HL-60 (cell line): ENCODE measurements at regions not wholly inside any gene's neighbourhood (a gene's known extent, or its start where the extent isn't known, plus 50 kb on each side); places are given as distances from the start of the nearest gene placed in this dataset.

Experiments
- DNase-seq, 2 experiments: peaks; one replicate each; pipeline ENCODE4 v3.0.0-alpha.2; 2010 to 2020; ENCODE audit warnings: low read depth in 1 of 2, low spot score in 1 of 2
- H3K27ac ChIP-seq: fragments of 250-450 bp; sonication (Bioruptor Pico); replicated peaks from 2 replicates; pipeline ENCODE4 v1.5.1; 2020; ENCODE audit warnings: mild to moderate bottlenecking, moderate library complexity
- H3K27me3 ChIP-seq: fragments of 250-450 bp; sonication (Bioruptor Pico); 2 replicates; pipeline ENCODE4 v1.5.1; 2021; ENCODE audit warnings: mild to moderate bottlenecking, moderate library complexity; ENCODE audit not compliant: insufficient read depth, poor library complexity, severe bottlenecking
- H3K4me3 ChIP-seq: replicated peaks from 2 replicates; pipeline ENCODE4 v1.5.1; 2011; ENCODE audit warnings: mild to moderate bottlenecking, control low read depth, low read length; ENCODE audit not compliant: insufficient read depth
- GABPA ChIP-seq: IDR thresholded peaks from 2 replicates; pipeline ENCODE4 v1.6.1; 2012; ENCODE audit warnings: low read depth
- POLR2AphosphoS5 ChIP-seq: IDR thresholded peaks from 2 replicates; pipeline ENCODE4 v1.6.1; 2012; ENCODE audit warnings: low read depth
- SPI1 ChIP-seq: IDR thresholded peaks from 2 replicates; pipeline ENCODE4 v1.6.1; 2012; ENCODE audit warnings: low read depth, mild to moderate bottlenecking, borderline replicate concordance
- TF ChIP-seq, protein P1 (sequence below): IDR thresholded peaks from 2 replicates; pipeline ENCODE4 v1.6.1; 2012; ENCODE audit warnings: low read depth; ENCODE audit not compliant: insufficient replicate concordance
- TF ChIP-seq, protein P2 (sequence below): IDR thresholded peaks from one replicate; pipeline ENCODE4 v1.5.1; 2011; ENCODE audit warnings: low read length, control low read depth, inconsistent platforms; ENCODE audit not compliant: insufficient read depth

- DNase-seq = peak in 1 of 2 experiments; percentile 6
- H3K27me3 ChIP-seq = no peaks in the 10 kb centered on the region
- no peak overlapping the region for H3K4me3 ChIP-seq
- TF ChIP-seq, protein P1, sequence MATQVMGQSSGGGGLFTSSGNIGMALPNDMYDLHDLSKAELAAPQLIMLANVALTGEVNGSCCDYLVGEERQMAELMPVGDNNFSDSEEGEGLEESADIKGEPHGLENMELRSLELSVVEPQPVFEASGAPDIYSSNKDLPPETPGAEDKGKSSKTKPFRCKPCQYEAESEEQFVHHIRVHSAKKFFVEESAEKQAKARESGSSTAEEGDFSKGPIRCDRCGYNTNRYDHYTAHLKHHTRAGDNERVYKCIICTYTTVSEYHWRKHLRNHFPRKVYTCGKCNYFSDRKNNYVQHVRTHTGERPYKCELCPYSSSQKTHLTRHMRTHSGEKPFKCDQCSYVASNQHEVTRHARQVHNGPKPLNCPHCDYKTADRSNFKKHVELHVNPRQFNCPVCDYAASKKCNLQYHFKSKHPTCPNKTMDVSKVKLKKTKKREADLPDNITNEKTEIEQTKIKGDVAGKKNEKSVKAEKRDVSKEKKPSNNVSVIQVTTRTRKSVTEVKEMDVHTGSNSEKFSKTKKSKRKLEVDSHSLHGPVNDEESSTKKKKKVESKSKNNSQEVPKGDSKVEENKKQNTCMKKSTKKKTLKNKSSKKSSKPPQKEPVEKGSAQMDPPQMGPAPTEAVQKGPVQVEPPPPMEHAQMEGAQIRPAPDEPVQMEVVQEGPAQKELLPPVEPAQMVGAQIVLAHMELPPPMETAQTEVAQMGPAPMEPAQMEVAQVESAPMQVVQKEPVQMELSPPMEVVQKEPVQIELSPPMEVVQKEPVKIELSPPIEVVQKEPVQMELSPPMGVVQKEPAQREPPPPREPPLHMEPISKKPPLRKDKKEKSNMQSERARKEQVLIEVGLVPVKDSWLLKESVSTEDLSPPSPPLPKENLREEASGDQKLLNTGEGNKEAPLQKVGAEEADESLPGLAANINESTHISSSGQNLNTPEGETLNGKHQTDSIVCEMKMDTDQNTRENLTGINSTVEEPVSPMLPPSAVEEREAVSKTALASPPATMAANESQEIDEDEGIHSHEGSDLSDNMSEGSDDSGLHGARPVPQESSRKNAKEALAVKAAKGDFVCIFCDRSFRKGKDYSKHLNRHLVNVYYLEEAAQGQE = no peak
- TF ChIP-seq GABPA (no peak), SPI1 (no peak), POLR2AphosphoS5 (no peak)
- TF ChIP-seq, protein P2, sequence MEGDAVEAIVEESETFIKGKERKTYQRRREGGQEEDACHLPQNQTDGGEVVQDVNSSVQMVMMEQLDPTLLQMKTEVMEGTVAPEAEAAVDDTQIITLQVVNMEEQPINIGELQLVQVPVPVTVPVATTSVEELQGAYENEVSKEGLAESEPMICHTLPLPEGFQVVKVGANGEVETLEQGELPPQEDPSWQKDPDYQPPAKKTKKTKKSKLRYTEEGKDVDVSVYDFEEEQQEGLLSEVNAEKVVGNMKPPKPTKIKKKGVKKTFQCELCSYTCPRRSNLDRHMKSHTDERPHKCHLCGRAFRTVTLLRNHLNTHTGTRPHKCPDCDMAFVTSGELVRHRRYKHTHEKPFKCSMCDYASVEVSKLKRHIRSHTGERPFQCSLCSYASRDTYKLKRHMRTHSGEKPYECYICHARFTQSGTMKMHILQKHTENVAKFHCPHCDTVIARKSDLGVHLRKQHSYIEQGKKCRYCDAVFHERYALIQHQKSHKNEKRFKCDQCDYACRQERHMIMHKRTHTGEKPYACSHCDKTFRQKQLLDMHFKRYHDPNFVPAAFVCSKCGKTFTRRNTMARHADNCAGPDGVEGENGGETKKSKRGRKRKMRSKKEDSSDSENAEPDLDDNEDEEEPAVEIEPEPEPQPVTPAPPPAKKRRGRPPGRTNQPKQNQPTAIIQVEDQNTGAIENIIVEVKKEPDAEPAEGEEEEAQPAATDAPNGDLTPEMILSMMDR = no peak
- no peak overlapping the region for H3K27ac ChIP-seq
These were observed 61.4 kb upstream of the CTBP2 start for GRCh38 chr10:125221716-125222115.

DNA sequence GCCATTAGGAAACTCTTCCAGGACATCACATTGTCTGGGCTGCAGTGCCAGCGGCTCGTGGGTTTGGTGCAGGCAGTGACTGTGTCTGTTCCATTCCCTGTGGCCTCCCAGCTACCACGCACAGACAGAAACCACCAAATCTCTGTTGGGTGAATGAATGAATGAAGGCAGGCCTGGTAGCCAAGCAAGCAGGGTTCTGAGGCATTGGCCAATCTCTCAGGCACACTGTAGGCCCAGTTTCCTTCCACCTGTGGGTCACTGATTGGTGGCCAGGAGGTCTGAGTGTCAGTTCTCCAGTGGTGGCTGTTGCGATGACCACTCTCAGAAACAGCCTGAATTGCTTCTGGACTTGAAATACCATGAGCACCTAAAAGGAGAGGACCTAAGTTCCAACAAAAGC lies 59.4 kb upstream of the CTBP2 start:
- no peaks in the 10 kb centered on the region for H3K27me3 ChIP-seq
- no peak for DNase-seq
- TF ChIP-seq, protein P2 = no peak
- H3K27ac ChIP-seq = no peak overlapping the region
- no peak overlapping the region for H3K4me3 ChIP-seq

DNA sequence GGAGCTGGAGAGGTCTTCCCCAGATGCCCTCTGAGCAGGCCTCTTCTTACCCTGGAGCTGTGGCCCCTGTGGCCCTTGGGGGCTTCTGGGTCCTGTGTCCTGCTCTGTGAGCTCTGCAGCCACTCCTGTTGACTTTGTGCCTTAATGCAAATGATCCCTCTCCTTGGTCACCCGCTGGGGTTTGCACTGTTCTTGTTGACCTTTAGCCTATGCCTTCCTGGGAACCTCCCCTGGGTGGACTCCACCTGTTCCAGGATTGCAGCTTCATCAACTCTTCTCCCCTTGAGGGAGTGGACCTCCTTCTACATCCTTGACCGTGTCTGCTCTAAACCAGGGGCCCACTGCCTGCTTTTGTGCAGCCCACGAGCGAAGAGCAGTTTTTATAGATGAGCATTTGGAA lies 58.6 kb upstream of the CTBP2 start:
- H3K27me3 ChIP-seq = no peaks in the 10 kb centered on the region
- no peak overlapping the region for H3K27ac ChIP-seq
- no peak overlapping the region for H3K4me3 ChIP-seq
- TF ChIP-seq POLR2AphosphoS5 = no peak
- no peak for TF ChIP-seq SPI1
- no peak for TF ChIP-seq GABPA
- TF ChIP-seq, protein P2 = no peak
- TF ChIP-seq, protein P1 = no peak
- no peak for DNase-seq

DNA sequence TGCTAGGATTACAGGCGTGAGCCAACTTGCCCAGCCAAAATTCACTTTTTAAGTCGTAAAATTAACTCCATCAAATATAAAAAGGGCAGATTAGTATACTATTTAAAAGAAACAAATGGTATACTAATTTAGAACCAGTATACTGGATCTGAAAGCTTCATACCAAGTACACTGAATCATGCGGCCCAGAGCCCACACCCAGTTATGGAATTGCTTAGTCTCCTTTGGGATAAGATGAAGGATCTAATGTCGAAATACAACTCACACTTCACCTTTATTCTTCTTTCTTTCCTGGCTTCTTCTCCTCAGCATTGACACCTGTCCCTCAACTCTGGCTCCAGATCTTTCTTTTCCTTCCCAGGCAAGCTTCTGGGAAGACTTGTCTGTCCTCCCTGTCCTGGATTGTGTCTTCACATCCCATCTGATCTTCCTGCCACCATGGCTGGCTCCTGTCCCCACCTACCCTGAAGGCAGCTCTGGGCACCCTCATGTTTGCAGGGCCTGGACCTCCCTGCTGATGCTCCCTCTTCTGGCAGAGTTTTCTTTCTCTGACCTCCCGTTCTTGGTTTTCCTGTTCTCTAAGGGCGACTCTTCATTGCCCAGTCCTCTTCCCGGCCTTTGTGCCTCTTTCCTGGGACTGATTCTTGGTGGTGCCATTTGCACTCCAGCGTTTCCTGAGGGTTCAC lies 57.8 kb upstream of the CTBP2 start:
- Histone ChIP-seq H3K27me3 (no peaks in the 10 kb centered on the region), H3K4me3 (no peak overlapping the region), H3K27ac (no peak overlapping the region)
- TF ChIP-seq GABPA (no peak), SPI1 (no peak), POLR2AphosphoS5 (no peak)
- TF ChIP-seq, protein P1 = no peak
- DNase-seq = peak in 1 of 2 experiments; percentile 19
